SK-N-SH (cell line): ENCODE measurements at regions not wholly inside any gene's neighbourhood (a gene's known extent, or its start where the extent isn't known, plus 50 kb on each side); places are given as distances from the start of the nearest gene placed in this dataset.

Experiments
- CTCF ChIA-PET: fragments of 300-600, 350-600 bp; formaldehyde crosslinking; extraction: SDS; loops from one replicate; lab custom pipeline; 2021; lab: Yijun Ruan, JAX
- POLR2A ChIA-PET: fragments of 350-600 bp; sonication (Branson Sonifier 250); formaldehyde crosslinking; extraction: SDS; loops from one replicate; lab custom pipeline; 2020; ENCODE audit warnings: antibody characterized with exemption, inconsistent platforms; lab: Yijun Ruan, JAX
- DNase-seq: peaks from one replicate; pipeline ENCODE4 v3.0.0; 2012
- H2AFZ ChIP-seq: fragments of 200-600 bp; sonication (generic); 2 replicates; pipeline ENCODE4 v1.8.1; 2016; ENCODE audit warnings: antibody characterized with exemption, mild to moderate bottlenecking, low read depth
- H3F3A ChIP-seq: fragments of 200-600 bp; sonication (generic); replicated peaks from 2 replicates; pipeline ENCODE3; 2016; ENCODE audit warnings: antibody characterized with exemption, mild to moderate bottlenecking; ENCODE audit not compliant: insufficient read depth
- H3K27ac ChIP-seq, 2 experiments: fragments of 200-500 bp in 1 of 2; fragments of 200-600 bp in 1 of 2; sonication (Bioruptor generic) in 1 of 2; sonication (generic), shearing (Covaris generic) in 1 of 2; 2 replicates each; pipeline versions ENCODE4 v1.5.1 to v1.6.1; 2014 to 2016; ENCODE audit warnings: low read depth in 2 of 2, inconsistent platforms in 1 of 2, low read length in 1 of 2, mild to moderate bottlenecking in 1 of 2, mixed read lengths in 1 of 2
- H3K27me3 ChIP-seq: fragments of 200-600 bp; sonication (generic), shearing (Covaris generic); 2 replicates; pipeline ENCODE4 v1.6.1; 2016; ENCODE audit warnings: mixed run types; ENCODE audit not compliant: insufficient read depth
- H3K36me3 ChIP-seq, 2 experiments: fragments of 200-500 bp in 1 of 2; fragments of 200-600 bp in 1 of 2; sonication (Bioruptor generic) in 1 of 2; sonication (generic) in 1 of 2; replicated peaks in 1 of 2; 2 replicates each; pipeline versions ENCODE3 to v1.5.1; 2014 to 2016; ENCODE audit warnings: low read length in 1 of 2, mild to moderate bottlenecking in 1 of 2; ENCODE audit not compliant: insufficient read depth in 2 of 2, control insufficient read depth in 1 of 2
- H3K4me1 ChIP-seq, 2 experiments: fragments of 200-500 bp in 1 of 2; fragments of 200-600 bp in 1 of 2; sonication (Bioruptor generic) in 1 of 2; sonication (generic), shearing (Covaris generic) in 1 of 2; 2 replicates each; pipeline versions ENCODE4 v1.5.1 to v1.6.1; 2014 to 2016; ENCODE audit warnings: low read depth in 1 of 2, low read length in 1 of 2, mixed run types in 1 of 2; ENCODE audit not compliant: insufficient read depth in 2 of 2, control insufficient read depth in 1 of 2
- H3K4me2 ChIP-seq: fragments of 200-600 bp; sonication (generic), shearing (Covaris generic); 2 replicates; pipeline ENCODE4 v1.6.1; 2017; ENCODE audit warnings: mixed run types
- H3K4me3 ChIP-seq, 2 experiments: fragments of 200-500 bp in 1 of 2; fragments of 200-600 bp in 1 of 2; sonication (Bioruptor generic) in 1 of 2; sonication (generic), shearing (Covaris generic) in 1 of 2; 2 replicates each; pipeline versions ENCODE4 v1.5.1 to v1.8.1; 2014 to 2016; ENCODE audit warnings: low read depth in 2 of 2, inconsistent platforms in 1 of 2, low read length in 1 of 2, mild to moderate bottlenecking in 1 of 2, mixed read lengths in 1 of 2, moderate library complexity in 1 of 2
- H3K79me2 ChIP-seq: fragments of 200-600 bp; sonication (generic); 2 replicates; pipeline ENCODE4 v1.8.1; 2017; ENCODE audit warnings: mild to moderate bottlenecking; ENCODE audit not compliant: insufficient read depth
- H3K9ac ChIP-seq: fragments of 200-600 bp; sonication (generic); 2 replicates; pipeline ENCODE4 v1.6.1; 2017; ENCODE audit warnings: mixed run types
- H3K9me2 ChIP-seq: fragments of 200-600 bp; sonication (generic); 2 replicates; pipeline ENCODE4 v1.6.1; 2017; ENCODE audit warnings: mixed run types
- H3K9me3 ChIP-seq: fragments of 200-600 bp; sonication (generic); 2 replicates; pipeline ENCODE4 v1.6.1; 2017; ENCODE audit warnings: mixed run types, mild to moderate bottlenecking, moderate library complexity
- H4K20me1 ChIP-seq: fragments of 200-600 bp; sonication (generic); 2 replicates; pipeline ENCODE4 v1.6.1; 2017; ENCODE audit warnings: mild to moderate bottlenecking, mixed run types; ENCODE audit not compliant: insufficient read depth
- CHD2 ChIP-seq: fragments of 150-350 bp; IDR thresholded peaks from 2 replicates; pipeline ENCODE4 v1.6.1; 2018; ENCODE audit warnings: low read length; ENCODE audit not compliant: partially characterized antibody
- EP300 ChIP-seq, 2 experiments: IDR thresholded peaks; 2 replicates each; pipeline versions ENCODE4 v1.4.0 to v1.6.1; 2012; ENCODE audit warnings: borderline replicate concordance in 1 of 2, low read depth in 1 of 2, low read length in 1 of 2
- EZH2phosphoT487 ChIP-seq: fragments of 200-600 bp; sonication (generic); IDR thresholded peaks from 2 replicates; pipeline ENCODE4 v1.6.1; 2017; ENCODE audit warnings: low read depth, mixed run types, mild to moderate bottlenecking, antibody characterized with exemption, moderate library complexity, borderline replicate concordance
- FOSL2 ChIP-seq: IDR thresholded peaks from 2 replicates; pipeline ENCODE4 v1.4.0; 2012; ENCODE audit warnings: low read depth, mild to moderate bottlenecking, moderate library complexity, borderline replicate concordance
- FOXJ3 ChIP-seq: sonication (generic); formaldehyde crosslinking; IDR thresholded peaks from 2 replicates; pipeline ENCODE4 v1.5.1; 2020; ENCODE audit warnings: mild to moderate bottlenecking, missing genetic modification reagents
- FOXM1 ChIP-seq: IDR thresholded peaks from 2 replicates; pipeline ENCODE4 v1.4.0; 2012; ENCODE audit warnings: low read depth, mild to moderate bottlenecking
- IRF3 ChIP-seq: fragments of 150-350 bp; IDR thresholded peaks from 2 replicates; pipeline ENCODE4 v1.6.1; 2016; ENCODE audit warnings: mild to moderate bottlenecking, low read depth, low read length
- JUND ChIP-seq: IDR thresholded peaks from 2 replicates; pipeline ENCODE4 v1.4.0; 2012
- MAX ChIP-seq: IDR thresholded peaks from 2 replicates; pipeline ENCODE4 v1.4.0; 2012; ENCODE audit warnings: low read depth
- NRF1 ChIP-seq: IDR thresholded peaks from 2 replicates; pipeline ENCODE4 v1.6.1; 2012; ENCODE audit warnings: low read depth, mild to moderate bottlenecking, low read length
- PBX3 ChIP-seq: IDR thresholded peaks from 2 replicates; pipeline ENCODE4; 2012
- RAD21 ChIP-seq: IDR thresholded peaks from 2 replicates; pipeline ENCODE4 v1.6.1; 2012; ENCODE audit warnings: mild to moderate bottlenecking, low read length
- RCOR1 ChIP-seq: fragments of 150-350 bp; IDR thresholded peaks from 2 replicates; pipeline ENCODE4 v1.6.1; 2017; ENCODE audit warnings: antibody characterized with exemption, low read length
- REST ChIP-seq: IDR thresholded peaks from 2 replicates; pipeline ENCODE4 v1.6.1; 2012; ENCODE audit warnings: mild to moderate bottlenecking, low read depth, low read length, moderate library complexity
- RFX5 ChIP-seq: IDR thresholded peaks from 2 replicates; pipeline ENCODE4 v1.6.1; 2012; ENCODE audit warnings: mild to moderate bottlenecking, improper control_type of control experiment, low read length
- RXRA ChIP-seq: IDR thresholded peaks from 2 replicates; pipeline ENCODE4 v1.4.0; 2012; ENCODE audit warnings: low read depth, mild to moderate bottlenecking, borderline replicate concordance
- TAF1 ChIP-seq: IDR thresholded peaks from 2 replicates; pipeline ENCODE4 v1.6.1; 2012; ENCODE audit warnings: low read depth, mild to moderate bottlenecking, low read length, moderate library complexity, borderline replicate concordance
- TEAD4 ChIP-seq: IDR thresholded peaks from 2 replicates; pipeline ENCODE4 v1.4.0; 2012; ENCODE audit warnings: mild to moderate bottlenecking, borderline replicate concordance; ENCODE audit not compliant: insufficient read depth
- USF2 ChIP-seq: fragments of 150-350 bp; IDR thresholded peaks from 2 replicates; pipeline ENCODE4 v1.6.1; 2017; ENCODE audit warnings: antibody characterized with exemption, low read length, low read depth, borderline replicate concordance
- YY1 ChIP-seq: IDR thresholded peaks from 2 replicates; pipeline ENCODE4 v1.4.0; 2012; ENCODE audit warnings: low read depth, mild to moderate bottlenecking
- WGBS: methylation state at CpG from one replicate; pipeline ENCODE4 v1.1.6; 2017; ENCODE audit warnings: low lambda C conversion rate; 5-methylcytosine and 5-hydroxymethylcytosine counted together

GRCh38 chr6:10144772-10145171 is 270.1 kb downstream of the TFAP2A start:
- H3K79me2 ChIP-seq, result no peaks in the 10 kb centered on the region
- H3K9me3 ChIP-seq, result no peaks in the 10 kb centered on the region
- H3K4me3 ChIP-seq, result no peak overlapping the region
- H3K27me3 ChIP-seq, result no peaks in the 10 kb centered on the region
- no peaks in the 10 kb centered on the region for H4K20me1 ChIP-seq
- POLR2A ChIA-PET, result no interaction called here
- no peaks in the 10 kb centered on the region for H3K9me2 ChIP-seq
- H3K36me3 ChIP-seq, result no peaks in the 10 kb centered on the region
- H3K4me2 ChIP-seq, result no peak overlapping the region
- H3K27ac ChIP-seq, result no peak overlapping the region
- WGBS, result 6% methylated on average over 1 of the region's 1 CpG
- no peaks in the 10 kb centered on the region; a peak in 1 of 4 replicates for H3K4me1 ChIP-seq
- DNase-seq, result no peak
- TF ChIP-seq YY1 (no peak), EP300 (IDR thresholded peaks at IDR 0.05; ENCODE audit: borderline replicate concordance in 1 of 2, low read depth in 1 of 2, low read length in 1 of 2) (no peak), PBX3 (no peak), NRF1 (no peak), TAF1 (no peak)
- TF ChIP-seq, all 33 proteins: peak for 0
- no peak overlapping the region for H3K9ac ChIP-seq
- no peaks in the 10 kb centered on the region for H3F3A ChIP-seq
- H2AFZ ChIP-seq, result no peak overlapping the region
- CTCF ChIA-PET, result no interaction called here

- H3K9me2 ChIP-seq, result no peaks in the 10 kb centered on the region
- H3F3A ChIP-seq, result no peaks in the 10 kb centered on the region
- no peaks in the 10 kb centered on the region for H4K20me1 ChIP-seq
- H2AFZ ChIP-seq, result no peak overlapping the region
- H3K4me2 ChIP-seq, result no peak overlapping the region
- H3K9ac ChIP-seq, result no peak overlapping the region
- H3K27me3 ChIP-seq, result no peaks in the 10 kb centered on the region
- DNase-seq, result no peak
- no peak overlapping the region for H3K4me3 ChIP-seq
- CTCF ChIA-PET, result no interaction called here
- TF ChIP-seq RCOR1 (no peak), FOXM1 (no peak), YY1 (no peak), TEAD4 (no peak), USF2 (no peak), FOSL2 (no peak), MAX (no peak), RXRA (no peak), RAD21 (no peak), RFX5 (no peak), CHD2 (no peak), EZH2phosphoT487 (no peak), IRF3 (no peak), REST (no peak), FOXJ3 (no peak), JUND (no peak)
- no peaks in the 10 kb centered on the region for H3K79me2 ChIP-seq
- no peaks in the 10 kb centered on the region for H3K9me3 ChIP-seq
- H3K27ac ChIP-seq, result no peak overlapping the region
- POLR2A ChIA-PET, result no interaction called here
- H3K4me1 ChIP-seq, result no peaks in the 10 kb centered on the region; a peak in 1 of 4 replicates
- H3K36me3 ChIP-seq, result no peaks in the 10 kb centered on the region
- WGBS, result 7% methylated on average over 3 of the region's 3 CpGs
Measured at GRCh38 chr6:10141746-10142443, 273.0 kb downstream of the TFAP2A start.
